GM10266 (cell line): ENCODE measurements at regions not wholly inside any gene's neighbourhood (a gene's known extent, or its start where the extent isn't known, plus 50 kb on each side); places are given as distances from the start of the nearest gene placed in this dataset.

Experiments
- DNase-seq: peaks from one replicate; pipeline ENCODE4 v3.0.0; 2012; ENCODE audit errors: extremely low spot score
- CTCF ChIP-seq: IDR thresholded peaks from 2 replicates; pipeline ENCODE4 v1.5.1; 2012; ENCODE audit warnings: mild to moderate bottlenecking, low read depth; ENCODE audit not compliant: control insufficient read depth, insufficient read depth; ENCODE audit errors: missing control alignments

GRCh38 chr2:117519238-117519637 lies 295.3 kb upstream of the DDX18 start:
- DNase-seq, result no peak
- TF ChIP-seq CTCF, result no peak

GRCh38 chr2:117519721-117520120 lies 294.8 kb upstream of the DDX18 start:
- no peak for DNase-seq
- TF ChIP-seq CTCF, result no peak

GRCh38 chr2:117523267-117523666 lies 291.2 kb upstream of the DDX18 start:
- no peak for DNase-seq
- TF ChIP-seq CTCF, result no peak

DNA sequence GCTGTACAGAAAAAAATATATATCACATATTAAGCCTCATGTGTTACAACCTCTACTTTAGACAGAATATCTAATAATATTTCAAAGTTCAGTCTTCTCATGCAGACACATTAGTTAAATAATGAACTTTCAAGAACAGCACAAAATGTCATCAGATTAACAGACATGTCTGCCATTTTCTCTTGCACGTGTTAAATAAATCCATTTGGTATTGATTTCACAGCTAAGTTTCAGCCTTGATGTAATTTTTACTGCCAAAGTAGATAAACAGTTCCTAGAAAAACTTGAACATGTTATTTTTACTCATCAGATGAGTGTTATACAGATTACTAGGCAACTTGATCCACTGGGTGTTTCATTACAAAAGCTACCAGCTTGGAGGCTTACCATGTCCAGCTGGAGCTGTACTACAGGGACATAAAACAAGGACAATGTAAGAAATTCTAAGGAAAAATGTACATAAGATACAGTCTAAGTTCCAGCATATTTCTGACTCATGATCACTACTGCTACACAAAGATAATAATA lies 290.7 kb upstream of the DDX18 start:
- no peak for DNase-seq
- no peak for TF ChIP-seq CTCF

DNA sequence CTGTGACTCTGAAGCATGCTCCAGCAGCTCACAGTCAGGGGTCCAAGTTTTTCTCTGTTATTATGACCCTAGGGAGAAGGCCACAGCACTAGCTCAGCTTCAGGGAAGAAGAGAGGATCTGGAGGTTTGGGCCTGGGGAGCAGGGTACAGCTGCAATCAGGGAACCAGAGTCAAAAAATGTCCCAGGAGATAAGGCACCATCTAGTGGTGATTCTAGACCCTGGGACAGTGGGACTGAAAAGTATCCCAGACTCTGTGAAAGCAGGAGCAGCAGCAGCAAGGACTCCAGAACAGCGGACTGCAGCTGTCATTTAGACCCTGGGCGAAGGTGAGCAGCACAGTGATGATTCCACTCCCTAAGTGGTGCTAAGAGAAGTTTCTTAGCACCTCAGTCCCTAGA lies 278.4 kb upstream of the DDX18 start:
- peak; percentile 9 for TF ChIP-seq CTCF

GRCh38 chr2:117537032-117537431 lies 277.5 kb upstream of the DDX18 start:
- DNase-seq, result no peak
- no peak for TF ChIP-seq CTCF

More for the DNA sequence above, 278.4 kb upstream of the DDX18 start:
- DNase-seq, result no peak

DNA sequence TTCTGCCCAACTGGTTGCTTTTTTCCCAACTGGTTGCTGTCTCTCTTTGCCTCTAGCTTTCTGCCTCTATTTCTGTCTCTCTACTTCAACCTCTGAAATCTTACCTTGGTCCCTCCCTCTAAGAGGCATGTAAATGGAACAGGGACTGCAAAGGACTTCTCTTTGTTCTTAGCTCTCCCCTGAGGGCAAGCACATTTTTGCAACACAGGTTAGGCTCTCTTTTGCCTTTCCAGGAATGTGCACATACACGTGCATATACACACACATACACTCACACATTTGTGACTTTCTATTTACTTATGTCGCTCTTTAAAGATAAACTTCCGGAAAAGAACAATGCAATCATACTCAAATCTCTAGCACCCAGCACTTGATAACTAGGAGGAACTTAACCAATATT lies 262.6 kb upstream of the DDX18 start:
- no peak for TF ChIP-seq CTCF
- DNase-seq, result no peak
